ENCODE measurements at regions not wholly inside any gene's neighbourhood (a gene's known extent, or its start where the extent isn't known, plus 50 kb on each side); places are given as distances from the start of the nearest gene placed in this dataset.
A peak's percentile ranks its signal among the peaks of the same experiment; 100 is the strongest.
"Not testable (repeated sequence)": the region's sequence is repeated elsewhere in the genome, so short reads cannot be mapped to it uniquely, and the experiment has no call there.

- DNase-seq, result no peak
Measured at GRCh38 chr10:108384378-108384777, 1219.9 kb upstream of the SORCS1 start.

GRCh38 chr10:108378779-108379178 lies 1214.3 kb upstream of the SORCS1 start:
- DNase-seq, result no peak

- DNase-seq, result no peak
Measured at GRCh38 chr10:108375691-108376090, 1211.2 kb upstream of the SORCS1 start.

GRCh38 chr10:108374991-108375390 lies 1210.5 kb upstream of the SORCS1 start:
- no peak for DNase-seq

- no peak for DNase-seq
Measured at GRCh38 chr10:108365541-108365940, 1201.0 kb upstream of the SORCS1 start.

GRCh38 chr10:108363576-108363975 lies 1199.1 kb upstream of the SORCS1 start:
- DNase-seq, result no peak

GRCh38 chr10:108362961-108363360 lies 1198.5 kb upstream of the SORCS1 start:
- DNase-seq, result no peak

GRCh38 chr10:108362296-108362695 lies 1197.8 kb upstream of the SORCS1 start:
- no peak for DNase-seq

- DNase-seq, result no peak
Measured at GRCh38 chr10:108360187-108360586, 1195.7 kb upstream of the SORCS1 start.

GRCh38 chr10:108358912-108359311 lies 1194.4 kb upstream of the SORCS1 start:
- peak; percentile 60 for DNase-seq

GRCh38 chr10:108352771-108353170 lies 1188.3 kb upstream of the SORCS1 start:
- no peak for DNase-seq

GRCh38 chr10:108348215-108348614 lies 1183.7 kb upstream of the SORCS1 start:
- no peak for DNase-seq

GRCh38 chr10:108346066-108346465 lies 1181.6 kb upstream of the SORCS1 start:
- no peak for DNase-seq

GRCh38 chr10:108338146-108338545 lies 1173.6 kb upstream of the SORCS1 start:
- DNase-seq, result no peak

GRCh38 chr10:108336836-108337235 lies 1172.3 kb upstream of the SORCS1 start:
- DNase-seq, result no peak

GRCh38 chr10:108327706-108328105 lies 1163.2 kb upstream of the SORCS1 start:
- no peak for DNase-seq

- peak; percentile 56 for DNase-seq
Measured at GRCh38 chr10:108323274-108323798, 1158.8 kb upstream of the SORCS1 start.

- no peak for DNase-seq
Measured at GRCh38 chr10:108319434-108320222, 1155.1 kb upstream of the SORCS1 start.

- not testable (repeated sequence) for DNase-seq
Measured at GRCh38 chr10:108315636-108316035, 1151.1 kb upstream of the SORCS1 start.

- DNase-seq, result no peak
Measured at GRCh38 chr10:108307925-108308312, 1143.4 kb upstream of the SORCS1 start.

GRCh38 chr10:108307250-108307924 lies 1142.9 kb upstream of the SORCS1 start:
- DNase-seq, result no peak

GRCh38 chr10:108303149-108303548 lies 1138.6 kb upstream of the SORCS1 start:
- no peak for DNase-seq

- no peak for DNase-seq
Measured at GRCh38 chr10:108301002-108301401, 1136.5 kb upstream of the SORCS1 start.

- DNase-seq, result no peak
Measured at GRCh38 chr10:108290823-108291222, 1126.3 kb upstream of the SORCS1 start.

All from islet precursor cell (in vitro differentiated cells).